ENCODE measurements at regions not wholly inside any gene's neighbourhood (a gene's known extent, or its start where the extent isn't known, plus 50 kb on each side); places are given as distances from the start of the nearest gene placed in this dataset.

DNA sequence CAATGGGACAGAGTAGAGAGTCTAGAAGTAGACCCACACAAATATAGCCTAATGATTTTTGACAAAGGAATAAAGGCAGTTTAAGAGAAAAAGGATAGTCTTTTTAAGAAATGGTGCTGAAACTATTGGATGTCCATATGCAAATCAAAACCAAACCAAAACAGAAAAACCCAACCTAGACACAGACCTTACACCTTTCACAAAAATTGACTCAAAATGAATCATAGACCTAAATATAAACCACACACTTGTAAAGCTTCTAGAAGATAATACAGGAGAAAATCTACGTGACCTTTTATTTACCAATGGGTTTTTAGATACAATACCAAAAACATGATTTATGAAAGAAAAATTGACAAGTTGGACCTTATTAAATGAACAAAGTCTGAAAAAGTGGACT, 66.4 kb upstream of the MPHOSPH6 start:
- DNase-seq = no peak

DNA sequence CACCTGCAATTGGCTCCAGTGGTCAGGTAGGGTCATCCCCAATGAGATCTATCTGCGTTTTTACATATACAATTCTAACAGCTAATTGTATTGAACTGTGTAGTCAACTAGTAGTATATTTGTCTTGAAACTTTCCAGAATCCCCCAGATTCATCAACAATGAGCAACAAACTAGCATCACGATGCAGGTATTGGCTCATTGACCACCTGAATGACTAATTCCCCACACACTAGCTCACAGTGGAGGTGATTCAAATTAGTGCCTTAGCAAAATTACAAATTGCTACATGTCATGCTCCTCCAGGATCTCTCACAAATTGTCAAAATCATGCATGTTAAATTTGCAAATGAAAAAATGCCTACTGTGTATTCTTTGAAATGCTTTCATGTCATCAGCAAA, 62.8 kb upstream of the MPHOSPH6 start:
- no peak for DNase-seq

DNA sequence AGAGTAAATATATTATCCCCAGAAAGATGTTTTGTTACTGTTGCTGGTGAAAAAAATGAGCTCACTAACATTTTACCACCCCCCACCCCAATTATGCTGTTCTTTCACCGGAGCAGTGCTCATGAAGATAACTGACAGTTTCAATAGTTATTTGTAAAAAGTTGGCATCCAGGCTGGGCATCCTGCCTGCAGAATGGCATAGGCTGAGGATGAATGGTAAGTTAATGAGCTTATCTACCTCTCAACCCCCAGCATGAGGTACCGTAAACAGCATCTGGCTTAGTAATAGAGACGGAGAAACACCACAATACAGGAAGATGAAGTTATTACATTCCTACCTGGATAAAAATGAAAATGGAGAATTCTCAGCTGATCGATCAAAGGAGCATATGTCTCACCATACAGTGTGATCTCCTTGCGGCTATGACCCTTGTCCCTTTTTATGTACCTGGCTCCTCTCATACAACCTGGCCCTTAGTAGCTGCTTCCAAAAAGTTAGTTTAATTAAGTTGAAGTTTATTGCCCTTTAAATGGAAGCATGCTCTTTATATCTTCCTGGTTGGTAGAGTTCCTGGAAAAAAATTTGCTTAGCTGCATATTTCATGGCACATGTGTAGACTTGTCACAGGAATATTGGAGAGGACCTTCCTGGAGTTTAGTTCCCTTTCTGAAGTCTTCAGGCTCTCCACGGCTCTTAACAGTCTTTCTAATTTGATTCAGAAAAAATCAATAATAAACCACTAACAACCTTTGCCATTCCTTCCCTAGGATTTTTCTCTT, 61.2 kb upstream of the MPHOSPH6 start:
- DNase-seq = no peak

DNA sequence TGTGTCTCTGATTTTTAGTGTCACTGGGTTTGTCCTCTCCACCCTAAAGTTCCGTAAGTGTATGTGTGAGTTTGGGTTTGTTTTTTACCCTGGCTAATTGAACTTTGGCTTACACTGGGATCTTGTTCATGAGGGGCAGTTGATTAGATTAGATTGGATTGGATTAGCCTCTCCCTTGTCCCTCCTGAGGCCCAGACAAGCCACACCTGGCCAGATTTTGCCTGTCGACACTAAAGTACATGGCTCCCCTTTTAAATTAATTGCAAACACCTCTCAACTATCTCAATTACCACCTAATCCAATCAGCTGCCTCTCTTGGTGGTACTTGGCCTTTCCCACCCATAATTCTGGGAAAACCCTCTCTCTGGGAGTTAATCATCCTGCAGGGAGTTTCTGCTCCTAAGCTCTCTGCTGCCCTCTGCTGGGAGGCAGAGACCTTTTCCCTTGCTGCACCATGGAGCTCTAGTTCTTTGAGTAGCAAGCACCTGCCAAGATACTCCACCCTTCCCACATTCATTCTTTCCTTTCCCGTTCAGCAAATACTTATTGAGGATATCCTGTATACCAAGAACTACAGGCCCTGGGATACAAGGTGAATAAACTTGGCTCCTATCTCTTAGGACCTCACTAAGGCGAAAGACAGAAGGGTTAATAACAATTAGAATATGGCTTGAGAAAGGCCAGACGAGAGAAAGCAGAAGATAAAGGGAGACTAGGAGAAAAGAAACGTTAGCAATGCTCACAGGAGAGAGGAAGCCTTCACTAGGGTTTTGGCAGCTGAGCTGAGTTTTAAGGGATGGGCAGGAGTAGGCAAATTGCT, 60.0 kb upstream of the MPHOSPH6 start:
- peak; percentile 15 to 54 (median 41) for DNase-seq

DNA sequence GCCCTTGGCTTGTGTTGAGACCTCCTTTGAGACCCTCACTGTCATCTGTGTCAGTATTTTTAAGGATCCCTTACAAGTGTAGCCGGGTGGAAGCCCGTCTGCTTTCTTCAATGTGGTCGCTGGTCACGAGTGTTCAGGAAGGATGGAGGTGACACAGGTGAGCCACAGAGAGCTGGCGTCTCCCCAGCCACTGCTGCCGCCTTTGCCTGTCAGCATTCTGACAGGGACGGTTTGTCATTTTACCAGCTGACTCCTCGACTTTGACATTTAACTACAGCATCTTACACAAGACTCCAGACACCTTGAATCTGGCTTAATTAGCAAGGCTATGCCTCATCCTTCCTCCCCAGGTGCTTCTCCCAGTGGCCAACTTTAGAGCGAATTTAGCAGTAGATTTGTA, 56.3 kb upstream of the MPHOSPH6 start:
- DNase-seq = no peak

DNA sequence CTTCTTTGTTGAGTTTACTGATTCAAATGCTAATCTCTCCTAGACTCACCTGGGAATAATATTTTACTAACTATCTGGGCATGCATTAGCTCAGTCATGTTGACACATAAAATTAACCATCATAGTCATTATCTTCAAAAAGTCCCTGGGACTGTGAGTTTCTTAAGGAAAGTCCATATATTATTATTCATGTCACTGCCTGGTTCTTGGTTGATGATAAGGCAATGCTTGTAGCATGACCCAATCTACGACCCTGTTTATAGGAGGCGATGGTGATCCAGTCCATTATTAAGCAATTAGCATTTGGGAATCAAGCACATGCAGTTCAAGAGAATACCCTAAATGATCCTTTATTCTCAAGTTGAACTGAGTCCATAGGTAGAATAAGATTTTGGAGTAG, 54.8 kb upstream of the MPHOSPH6 start:
- DNase-seq = no peak

DNA sequence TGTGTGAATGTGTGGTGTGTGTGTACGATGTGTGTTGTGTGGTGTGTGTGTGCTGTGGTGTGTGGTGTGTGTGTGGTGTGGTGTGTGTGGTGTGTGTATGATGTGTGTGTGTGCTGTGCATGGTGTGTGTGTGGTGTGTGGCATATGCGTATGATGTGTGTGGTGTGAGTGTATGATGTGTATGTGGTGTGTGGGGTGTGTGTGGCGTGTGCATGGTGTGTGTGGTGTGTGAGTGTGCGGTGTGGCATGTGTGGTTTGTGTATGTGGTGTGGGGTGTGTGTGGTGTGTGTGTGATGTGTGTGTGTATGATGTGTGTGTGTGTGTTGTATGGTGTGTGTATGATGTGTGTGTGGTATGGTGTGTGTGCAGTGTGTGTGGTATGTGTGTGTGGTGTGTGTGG, 50.5 kb upstream of the MPHOSPH6 start:
- DNase-seq = no peak
